ENCODE measurements at regions not wholly inside any gene's neighbourhood (a gene's known extent, or its start where the extent isn't known, plus 50 kb on each side); places are given as distances from the start of the nearest gene placed in this dataset.

- TF ChIP-seq FOXM1 (IDR thresholded peaks at IDR 0.05; ENCODE audit: borderline replicate concordance, low read depth) = no peak
- TF ChIP-seq, protein P1, sequence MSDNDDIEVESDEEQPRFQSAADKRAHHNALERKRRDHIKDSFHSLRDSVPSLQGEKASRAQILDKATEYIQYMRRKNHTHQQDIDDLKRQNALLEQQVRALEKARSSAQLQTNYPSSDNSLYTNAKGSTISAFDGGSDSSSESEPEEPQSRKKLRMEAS (IDR thresholded peaks at IDR 0.05) = no peak
- no peak for TF ChIP-seq TAF1 (IDR thresholded peaks at IDR 0.05; ENCODE audit: low read depth)
- TF ChIP-seq RAD21 (IDR thresholded peaks at IDR 0.05; ENCODE audit: low read depth) = no peak
- TF ChIP-seq ZBTB7A (IDR thresholded peaks at IDR 0.05; ENCODE audit: low read depth) = no peak
- TF ChIP-seq, protein P2, sequence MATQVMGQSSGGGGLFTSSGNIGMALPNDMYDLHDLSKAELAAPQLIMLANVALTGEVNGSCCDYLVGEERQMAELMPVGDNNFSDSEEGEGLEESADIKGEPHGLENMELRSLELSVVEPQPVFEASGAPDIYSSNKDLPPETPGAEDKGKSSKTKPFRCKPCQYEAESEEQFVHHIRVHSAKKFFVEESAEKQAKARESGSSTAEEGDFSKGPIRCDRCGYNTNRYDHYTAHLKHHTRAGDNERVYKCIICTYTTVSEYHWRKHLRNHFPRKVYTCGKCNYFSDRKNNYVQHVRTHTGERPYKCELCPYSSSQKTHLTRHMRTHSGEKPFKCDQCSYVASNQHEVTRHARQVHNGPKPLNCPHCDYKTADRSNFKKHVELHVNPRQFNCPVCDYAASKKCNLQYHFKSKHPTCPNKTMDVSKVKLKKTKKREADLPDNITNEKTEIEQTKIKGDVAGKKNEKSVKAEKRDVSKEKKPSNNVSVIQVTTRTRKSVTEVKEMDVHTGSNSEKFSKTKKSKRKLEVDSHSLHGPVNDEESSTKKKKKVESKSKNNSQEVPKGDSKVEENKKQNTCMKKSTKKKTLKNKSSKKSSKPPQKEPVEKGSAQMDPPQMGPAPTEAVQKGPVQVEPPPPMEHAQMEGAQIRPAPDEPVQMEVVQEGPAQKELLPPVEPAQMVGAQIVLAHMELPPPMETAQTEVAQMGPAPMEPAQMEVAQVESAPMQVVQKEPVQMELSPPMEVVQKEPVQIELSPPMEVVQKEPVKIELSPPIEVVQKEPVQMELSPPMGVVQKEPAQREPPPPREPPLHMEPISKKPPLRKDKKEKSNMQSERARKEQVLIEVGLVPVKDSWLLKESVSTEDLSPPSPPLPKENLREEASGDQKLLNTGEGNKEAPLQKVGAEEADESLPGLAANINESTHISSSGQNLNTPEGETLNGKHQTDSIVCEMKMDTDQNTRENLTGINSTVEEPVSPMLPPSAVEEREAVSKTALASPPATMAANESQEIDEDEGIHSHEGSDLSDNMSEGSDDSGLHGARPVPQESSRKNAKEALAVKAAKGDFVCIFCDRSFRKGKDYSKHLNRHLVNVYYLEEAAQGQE (IDR thresholded peaks at IDR 0.05; ENCODE audit: low read depth) = no peak
Measured at GRCh38 chr2:47309952-47310800, 58.9 kb upstream of the EPCAM start.

Measured in Ishikawa (cell line).